Activated CD4-positive, alpha-beta T cell treated with anti-CD3 and anti-CD28 coated beads, Interleukin-2, amount 10 ng/mL, durations not matched to agents 24 days and 14 days (primary cell): ENCODE measurements at regions not wholly inside any gene's neighbourhood (a gene's known extent, or its start where the extent isn't known, plus 50 kb on each side); places are given as distances from the start of the nearest gene placed in this dataset.

Experiments used
- DNase-seq: peaks from one replicate; pipeline ENCODE4 v3.0.0; 2022
- H3K27ac Mint-ChIP-seq: one replicate; pipeline ENCODE4 v1.8.0; 2022; ENCODE audit warnings: mild to moderate bottlenecking, mixed read lengths
- H3K27me3 Mint-ChIP-seq: one replicate; pipeline ENCODE4 v1.8.0; 2022; ENCODE audit warnings: mixed read lengths
- H3K36me3 Mint-ChIP-seq: one replicate; pipeline ENCODE4 v1.8.0; 2022; ENCODE audit warnings: low read depth, mild to moderate bottlenecking, mixed read lengths
- H3K4me1 Mint-ChIP-seq: one replicate; pipeline ENCODE4 v1.8.0; 2021; ENCODE audit warnings: mixed read lengths
- H3K4me3 Mint-ChIP-seq: one replicate; pipeline ENCODE4 v1.8.0; 2022; ENCODE audit warnings: mild to moderate bottlenecking, moderate library complexity, mixed read lengths
- H3K9me3 Mint-ChIP-seq: one replicate; pipeline ENCODE4 v1.8.0; 2021; ENCODE audit warnings: mixed read lengths
- intact Hi-C: fragments of 100-400 bp; cut with micrococcal nuclease; formaldehyde crosslinking; loops from one replicate; pipeline ENCODE4 v1.15.1; 2023

DNA sequence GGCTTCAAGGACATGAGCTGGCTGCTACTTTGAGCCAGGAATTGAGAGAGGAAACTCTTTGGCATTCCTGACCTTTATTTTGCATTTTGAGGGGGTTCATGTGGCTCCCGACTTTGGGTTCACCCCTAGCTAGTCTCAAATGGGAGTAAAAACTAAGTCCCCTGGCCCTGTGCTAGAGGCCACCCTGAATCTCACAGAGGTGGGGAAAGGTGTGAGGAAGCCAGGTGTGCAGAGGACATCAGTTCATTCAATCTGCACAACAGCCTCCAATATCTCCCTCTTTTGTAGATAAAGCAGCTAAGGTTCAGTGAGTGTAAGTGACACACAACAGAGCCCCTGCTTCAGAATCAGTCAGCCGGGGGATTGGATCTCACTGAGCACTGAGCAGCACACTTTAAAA lies 325.7 kb downstream of the DCDC2C start:
- Mint-ChIP-seq H3K9me3 (no peaks in the 10 kb centered on the region), H3K4me1 (no peaks in the 10 kb centered on the region), H3K27ac (no peak overlapping the region), H3K27me3 (no peaks in the 10 kb centered on the region), H3K4me3 (no peak overlapping the region), H3K36me3 (no peaks in the 10 kb centered on the region)
- intact Hi-C loops = no loop called here
- DNase-seq = no peak

DNA sequence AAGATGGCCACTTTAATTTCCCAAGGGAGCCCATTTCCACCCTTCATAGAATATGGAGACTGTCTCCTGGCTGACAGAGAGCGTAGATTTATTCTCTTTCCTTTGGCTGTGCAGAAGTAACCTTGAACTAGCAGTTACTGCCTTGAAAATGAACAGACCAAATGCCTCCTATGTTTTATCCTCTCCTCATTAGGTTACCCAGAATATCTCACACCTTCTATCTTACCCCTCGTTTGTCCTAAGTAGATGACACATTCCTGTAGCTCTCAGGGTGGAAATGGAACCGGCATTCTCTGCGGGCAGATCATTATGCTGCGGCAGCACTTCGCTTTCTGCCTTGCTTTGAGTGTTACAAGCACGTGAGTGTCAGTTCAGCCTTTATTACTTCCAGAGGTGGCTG lies 336.5 kb downstream of the DCDC2C start:
- H3K27me3 Mint-ChIP-seq = no peaks in the 10 kb centered on the region
- no peaks in the 10 kb centered on the region for H3K4me1 Mint-ChIP-seq
- H3K36me3 Mint-ChIP-seq = no peaks in the 10 kb centered on the region
- no peak overlapping the region for H3K4me3 Mint-ChIP-seq
- intact Hi-C loops = no loop called here
- H3K9me3 Mint-ChIP-seq = peaks cover 4% of the 10 kb centered on the region
- H3K27ac Mint-ChIP-seq = no peak overlapping the region
- DNase-seq = no peak

DNA sequence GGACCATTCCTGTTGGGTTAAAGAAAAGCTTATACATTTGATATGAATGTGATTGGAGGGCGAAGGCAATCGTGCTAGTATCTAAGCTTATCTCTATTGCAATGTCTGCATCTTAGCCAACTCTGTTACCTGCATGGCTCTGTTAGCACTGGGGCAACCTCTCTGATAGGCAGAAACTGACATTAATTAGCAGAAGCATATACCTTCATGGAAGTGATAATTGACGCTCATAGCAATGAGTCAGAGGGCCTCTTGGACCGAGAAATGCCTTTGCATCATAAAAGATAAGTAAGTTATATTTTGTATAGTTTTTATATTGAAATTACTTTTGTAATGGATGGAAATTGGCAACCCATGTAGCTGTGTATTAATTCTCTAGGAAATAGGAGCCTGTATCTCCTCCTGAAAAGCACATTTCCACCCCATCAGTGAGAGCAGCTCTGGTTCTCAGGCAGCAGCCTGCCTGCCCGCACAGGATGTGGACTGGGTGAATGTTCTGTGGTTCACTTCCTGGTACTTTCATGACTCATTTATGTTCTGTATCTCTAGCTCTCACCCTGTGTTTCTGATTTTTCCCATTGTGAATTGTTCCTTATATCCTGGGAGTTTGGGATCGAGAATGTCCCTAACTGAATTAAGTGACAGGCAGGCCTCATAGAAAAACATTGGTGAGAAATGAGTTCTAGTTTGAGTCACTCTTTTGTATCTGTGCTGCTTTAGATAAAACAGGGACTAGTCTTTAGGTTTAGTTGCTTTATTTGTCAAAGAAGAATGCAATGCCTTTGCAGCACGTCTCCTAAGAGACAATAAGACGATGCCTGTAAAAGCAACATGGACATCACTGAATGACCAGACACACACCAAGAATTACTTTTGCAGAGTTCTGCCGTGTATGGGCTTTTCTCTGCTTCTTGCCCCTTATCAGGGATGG lies 344.9 kb downstream of the DCDC2C start:
- peak; percentile 79 for DNase-seq
- Mint-ChIP-seq H3K36me3 (no peaks in the 10 kb centered on the region), H3K27me3 (peaks cover 1% of the 10 kb centered on the region), H3K27ac (no peak overlapping the region), H3K4me3 (no peak overlapping the region), H3K4me1 (peaks cover 10% of the 10 kb centered on the region), H3K9me3 (peaks cover 4% of the 10 kb centered on the region)
- intact Hi-C loops = no loop called here

DNA sequence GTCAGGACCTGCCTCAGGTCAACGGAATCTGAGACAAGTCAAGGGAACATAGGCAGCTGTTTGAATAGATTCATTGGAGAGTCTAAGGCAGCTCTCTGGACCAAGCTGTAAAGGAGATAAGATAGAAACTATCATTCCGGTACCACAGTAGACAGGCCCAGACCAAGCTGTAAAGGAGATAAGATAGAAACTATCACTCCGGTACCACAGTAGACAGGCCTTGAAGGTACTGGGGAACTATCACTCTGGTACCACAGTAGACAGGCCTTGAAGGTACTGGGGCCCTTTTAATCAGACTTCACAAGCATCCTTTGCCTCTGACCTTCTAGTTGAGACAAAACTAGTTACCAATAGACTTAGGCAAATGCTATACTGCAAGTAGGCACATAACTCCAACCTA lies 346.1 kb downstream of the DCDC2C start:
- no peaks in the 10 kb centered on the region for H3K36me3 Mint-ChIP-seq
- DNase-seq = no peak
- intact Hi-C loops = no loop called here
- H3K4me3 Mint-ChIP-seq = no peak overlapping the region
- no peak overlapping the region for H3K27ac Mint-ChIP-seq
- peaks cover 10% of the 10 kb centered on the region for H3K4me1 Mint-ChIP-seq
- H3K9me3 Mint-ChIP-seq = no peaks in the 10 kb centered on the region
- H3K27me3 Mint-ChIP-seq = peaks cover 1% of the 10 kb centered on the region

DNA sequence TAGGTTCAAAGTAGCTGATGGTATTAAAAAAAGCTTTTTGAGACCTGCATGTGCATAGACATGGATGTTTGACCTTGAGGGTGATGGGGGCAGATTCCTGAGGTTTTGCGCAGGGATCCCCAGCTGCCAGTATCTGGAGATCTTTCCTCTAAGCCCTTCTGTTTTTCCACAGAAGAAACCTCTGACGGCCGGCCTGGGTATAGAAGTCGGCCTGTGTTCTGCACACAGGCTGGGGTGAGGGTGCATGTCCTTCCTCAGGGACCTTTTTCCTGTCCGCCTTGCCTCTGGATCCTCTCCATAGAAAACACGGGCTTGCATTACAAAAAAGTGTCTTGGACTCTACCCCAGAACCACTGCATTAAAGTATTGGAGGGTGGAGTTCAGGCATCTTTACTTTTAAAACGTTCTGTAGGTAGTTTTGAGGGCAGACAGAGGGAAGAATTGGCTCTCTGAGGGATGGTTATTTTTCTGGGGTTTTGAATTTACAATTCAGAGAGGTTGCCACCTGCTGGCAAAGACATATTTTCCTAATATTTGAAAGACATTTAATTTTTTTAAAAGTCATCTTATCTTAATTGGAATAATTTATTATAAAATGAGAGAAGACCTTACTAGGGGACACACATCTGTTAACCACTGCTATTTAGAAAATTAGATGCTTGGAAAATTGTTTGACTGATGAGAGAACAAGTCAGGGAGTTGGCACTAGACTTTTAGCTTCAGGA lies 350.6 kb downstream of the DCDC2C start:
- Mint-ChIP-seq H3K4me1 (peaks cover under 1% of the 10 kb centered on the region), H3K9me3 (no peaks in the 10 kb centered on the region), H3K27me3 (peaks cover 3% of the 10 kb centered on the region), H3K36me3 (no peaks in the 10 kb centered on the region), H3K27ac (no peak overlapping the region), H3K4me3 (no peak overlapping the region)
- intact Hi-C loops = loop anchor here (10.0 kb wide), 1 partner anchor 89 kb away; no protein-coding TSS in a partner anchor
- no peak for DNase-seq

DNA sequence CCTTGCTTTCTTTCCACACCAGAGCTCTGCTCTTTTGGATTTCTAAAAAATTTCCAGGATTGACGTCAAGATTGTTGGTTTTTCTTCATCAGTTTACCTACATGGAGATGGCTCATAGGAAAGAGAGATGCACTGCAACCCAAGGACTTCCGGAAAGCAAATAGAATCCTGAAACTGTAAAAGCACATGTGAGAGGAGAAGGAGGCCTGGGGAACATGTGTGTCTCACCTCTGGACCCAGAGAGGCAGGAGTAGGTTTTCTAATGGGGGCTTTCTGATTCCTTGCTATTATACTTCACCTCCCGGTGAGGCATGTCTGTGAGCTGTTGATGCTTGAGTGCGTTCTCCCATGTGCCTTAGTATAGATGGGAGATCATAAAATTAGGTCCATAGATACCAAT lies 362.8 kb downstream of the DCDC2C start:
- intact Hi-C loops = no loop called here
- H3K36me3 Mint-ChIP-seq = no peaks in the 10 kb centered on the region
- H3K27ac Mint-ChIP-seq = no peak overlapping the region
- DNase-seq = no peak
- no peaks in the 10 kb centered on the region for H3K4me1 Mint-ChIP-seq
- no peak overlapping the region for H3K4me3 Mint-ChIP-seq
- no peaks in the 10 kb centered on the region for H3K27me3 Mint-ChIP-seq
- no peaks in the 10 kb centered on the region for H3K9me3 Mint-ChIP-seq

- Mint-ChIP-seq H3K36me3 (no peaks in the 10 kb centered on the region), H3K27ac (no peak overlapping the region), H3K27me3 (no peaks in the 10 kb centered on the region), H3K4me1 (no peaks in the 10 kb centered on the region), H3K9me3 (no peaks in the 10 kb centered on the region), H3K4me3 (no peak overlapping the region)
- intact Hi-C loops = no loop called here
- DNase-seq = no peak
Observed at GRCh38 chr2:4073026-4073569, 369.7 kb downstream of the DCDC2C start.

DNA sequence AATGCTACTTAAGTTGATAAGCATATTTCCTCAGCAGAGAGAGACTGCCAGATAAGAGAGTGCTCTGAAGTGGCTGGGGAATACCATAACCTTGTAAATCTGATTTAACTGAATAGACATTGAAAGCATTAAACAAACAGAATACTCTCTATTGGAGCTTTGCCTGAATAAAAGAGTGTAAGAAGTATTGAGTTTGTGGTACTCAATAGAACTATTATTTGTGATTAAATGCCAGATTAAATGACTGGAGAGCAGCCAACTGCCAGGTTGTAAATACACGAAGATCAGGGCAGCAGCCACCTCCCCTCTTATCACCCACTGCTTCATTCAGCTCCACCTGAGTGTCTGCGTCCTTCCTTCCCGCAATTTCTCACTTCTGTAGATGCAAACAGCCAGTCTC lies 373.6 kb downstream of the DCDC2C start:
- no peaks in the 10 kb centered on the region for H3K4me1 Mint-ChIP-seq
- intact Hi-C loops = no loop called here
- H3K27me3 Mint-ChIP-seq = no peaks in the 10 kb centered on the region
- DNase-seq = no peak
- H3K9me3 Mint-ChIP-seq = peaks cover 5% of the 10 kb centered on the region
- H3K36me3 Mint-ChIP-seq = no peaks in the 10 kb centered on the region
- H3K27ac Mint-ChIP-seq = no peak overlapping the region
- no peak overlapping the region for H3K4me3 Mint-ChIP-seq

- peaks cover 13% of the 10 kb centered on the region for H3K9me3 Mint-ChIP-seq
- intact Hi-C loops = no loop called here
- H3K36me3 Mint-ChIP-seq = no peaks in the 10 kb centered on the region
- H3K4me3 Mint-ChIP-seq = no peak overlapping the region
- no peaks in the 10 kb centered on the region for H3K27me3 Mint-ChIP-seq
- no peak overlapping the region for H3K27ac Mint-ChIP-seq
- no peaks in the 10 kb centered on the region for H3K4me1 Mint-ChIP-seq
- DNase-seq = no peak
Observed at GRCh38 chr2:4085186-4085585, 381.8 kb downstream of the DCDC2C start.

GRCh38 chr2:4090668-4091630 lies 387.6 kb downstream of the DCDC2C start:
- H3K9me3 Mint-ChIP-seq = no peaks in the 10 kb centered on the region
- H3K4me3 Mint-ChIP-seq = no peak overlapping the region
- H3K27me3 Mint-ChIP-seq = no peaks in the 10 kb centered on the region
- no peak for DNase-seq
- no peak overlapping the region for H3K27ac Mint-ChIP-seq
- H3K4me1 Mint-ChIP-seq = no peaks in the 10 kb centered on the region
- intact Hi-C loops = no loop called here
- H3K36me3 Mint-ChIP-seq = no peaks in the 10 kb centered on the region

DNA sequence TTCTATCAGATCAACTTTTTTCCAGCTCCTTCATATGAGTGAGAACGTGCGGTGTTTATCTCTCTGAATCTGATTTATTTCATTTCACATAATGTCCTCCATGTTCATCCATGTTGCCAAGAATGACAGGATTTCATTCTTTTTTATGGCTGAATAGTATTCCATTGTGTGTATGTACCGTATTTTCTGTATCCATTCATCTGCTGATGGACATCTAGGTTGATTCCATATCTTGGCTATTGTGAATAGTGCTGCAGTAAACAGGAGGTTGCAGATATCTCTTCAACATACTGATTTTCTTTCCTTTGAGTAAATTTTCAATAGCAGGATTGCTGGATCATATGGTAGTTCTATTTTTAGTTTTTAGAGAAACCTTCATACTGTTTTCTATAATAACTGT lies 388.5 kb downstream of the DCDC2C start:
- Mint-ChIP-seq H3K4me1 (no peaks in the 10 kb centered on the region), H3K27me3 (no peaks in the 10 kb centered on the region), H3K9me3 (no peaks in the 10 kb centered on the region), H3K4me3 (no peak overlapping the region), H3K36me3 (no peaks in the 10 kb centered on the region), H3K27ac (no peak overlapping the region)
- DNase-seq = no peak
- intact Hi-C loops = no loop called here

- no peak overlapping the region for H3K27ac Mint-ChIP-seq
- no peak overlapping the region for H3K4me3 Mint-ChIP-seq
- intact Hi-C loops = no loop called here
- H3K4me1 Mint-ChIP-seq = no peaks in the 10 kb centered on the region
- no peaks in the 10 kb centered on the region for H3K9me3 Mint-ChIP-seq
- H3K36me3 Mint-ChIP-seq = no peaks in the 10 kb centered on the region
- DNase-seq = no peak
- H3K27me3 Mint-ChIP-seq = no peaks in the 10 kb centered on the region
Observed at GRCh38 chr2:4094743-4095142, 391.4 kb downstream of the DCDC2C start.

GRCh38 chr2:4096978-4097766 lies 393.8 kb downstream of the DCDC2C start:
- DNase-seq = no peak
- H3K27me3 Mint-ChIP-seq = no peaks in the 10 kb centered on the region
- no peaks in the 10 kb centered on the region for H3K36me3 Mint-ChIP-seq
- H3K4me3 Mint-ChIP-seq = no peak overlapping the region
- H3K27ac Mint-ChIP-seq = no peak overlapping the region
- intact Hi-C loops = no loop called here
- H3K4me1 Mint-ChIP-seq = no peaks in the 10 kb centered on the region
- H3K9me3 Mint-ChIP-seq = no peaks in the 10 kb centered on the region
